ENCODE measurements at regions not wholly inside any gene's neighbourhood (a gene's known extent, or its start where the extent isn't known, plus 50 kb on each side); places are given as distances from the start of the nearest gene placed in this dataset.

DNA sequence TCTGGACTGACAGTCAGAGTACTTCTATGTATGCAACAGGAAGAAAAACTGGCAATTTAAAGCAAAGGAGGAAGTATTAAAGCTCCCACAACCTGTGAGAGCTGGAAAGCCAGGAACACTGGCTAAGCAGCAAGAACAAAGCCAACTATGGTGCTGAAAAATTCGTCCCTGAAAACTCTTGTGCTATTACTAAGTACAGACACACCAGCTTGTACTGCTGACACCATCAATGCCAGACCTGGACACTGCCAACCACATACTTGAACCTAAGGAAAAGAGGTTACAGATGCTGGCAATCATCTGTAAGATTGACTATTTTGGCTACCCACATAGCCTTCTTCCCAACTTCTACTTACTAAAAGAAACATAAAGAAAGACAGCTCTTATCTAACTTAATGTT, 1110.6 kb downstream of the SORCS3 start:
- TF ChIP-seq, protein P1, sequence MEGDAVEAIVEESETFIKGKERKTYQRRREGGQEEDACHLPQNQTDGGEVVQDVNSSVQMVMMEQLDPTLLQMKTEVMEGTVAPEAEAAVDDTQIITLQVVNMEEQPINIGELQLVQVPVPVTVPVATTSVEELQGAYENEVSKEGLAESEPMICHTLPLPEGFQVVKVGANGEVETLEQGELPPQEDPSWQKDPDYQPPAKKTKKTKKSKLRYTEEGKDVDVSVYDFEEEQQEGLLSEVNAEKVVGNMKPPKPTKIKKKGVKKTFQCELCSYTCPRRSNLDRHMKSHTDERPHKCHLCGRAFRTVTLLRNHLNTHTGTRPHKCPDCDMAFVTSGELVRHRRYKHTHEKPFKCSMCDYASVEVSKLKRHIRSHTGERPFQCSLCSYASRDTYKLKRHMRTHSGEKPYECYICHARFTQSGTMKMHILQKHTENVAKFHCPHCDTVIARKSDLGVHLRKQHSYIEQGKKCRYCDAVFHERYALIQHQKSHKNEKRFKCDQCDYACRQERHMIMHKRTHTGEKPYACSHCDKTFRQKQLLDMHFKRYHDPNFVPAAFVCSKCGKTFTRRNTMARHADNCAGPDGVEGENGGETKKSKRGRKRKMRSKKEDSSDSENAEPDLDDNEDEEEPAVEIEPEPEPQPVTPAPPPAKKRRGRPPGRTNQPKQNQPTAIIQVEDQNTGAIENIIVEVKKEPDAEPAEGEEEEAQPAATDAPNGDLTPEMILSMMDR (IDR thresholded peaks at IDR 0.05), result no peak
- no peak for TF ChIP-seq POLR2AphosphoS5 (IDR thresholded peaks at IDR 0.05)
- TF ChIP-seq POLR2A (IDR thresholded peaks at IDR 0.05), result no peak
- TF ChIP-seq EP300 (IDR thresholded peaks at IDR 0.05), result no peak
